ENCODE measurements at regions not wholly inside any gene's neighbourhood (a gene's known extent, or its start where the extent isn't known, plus 50 kb on each side); places are given as distances from the start of the nearest gene placed in this dataset.
A peak's percentile ranks its signal among the peaks of the same experiment; 100 is the strongest.

- Histone ChIP-seq H4K20me1 (ENCODE audit: insufficient read depth, low read length) (no peaks in the 10 kb centered on the region), H2AFZ (ENCODE audit: low read length) (no peak overlapping the region), H3K36me3 (ENCODE audit: insufficient read depth, low read length) (no peaks in the 10 kb centered on the region), H3K4me2 (ENCODE audit: insufficient read depth, low read length) (no peak overlapping the region), H3K9me3 (ENCODE audit: low read depth, low read length) (no peaks in the 10 kb centered on the region), H3K27me3 (ENCODE audit: insufficient read depth, low read length) (no peaks in the 10 kb centered on the region), H3K4me1 (ENCODE audit: insufficient read depth, low read length) (no peaks in the 10 kb centered on the region), H3K79me2 (ENCODE audit: insufficient read depth, low read length) (no peaks in the 10 kb centered on the region), H3K27ac (ENCODE audit: low read depth, low read length) (peak overlapping the region; percentile 40), H3K4me3 (ENCODE audit: insufficient read depth, low read length) (no peak overlapping the region)
- no peak for TF ChIP-seq CTCF (IDR thresholded peaks at IDR 0.05; ENCODE audit: extremely low read depth, low read depth, low read length)
- peak; percentile 45 for DNase-seq (ENCODE audit: insufficient read length, low spot score, missing footprints)
Observed at GRCh38 chr5:164115420-164115819, 610.0 kb downstream of the MAT2B start.

- H2AFZ ChIP-seq (ENCODE audit: low read length): peak overlapping the region; percentile 86
- H3K4me2 ChIP-seq (ENCODE audit: insufficient read depth, low read length): no peak overlapping the region
- H3K27ac ChIP-seq (ENCODE audit: low read depth, low read length): no peak overlapping the region
- H3K27me3 ChIP-seq (ENCODE audit: insufficient read depth, low read length): no peaks in the 10 kb centered on the region
- no peaks in the 10 kb centered on the region for H3K79me2 ChIP-seq (ENCODE audit: insufficient read depth, low read length)
- no peaks in the 10 kb centered on the region for H3K9me3 ChIP-seq (ENCODE audit: low read depth, low read length)
- H4K20me1 ChIP-seq (ENCODE audit: insufficient read depth, low read length): no peaks in the 10 kb centered on the region
- no peak overlapping the region for H3K4me3 ChIP-seq (ENCODE audit: insufficient read depth, low read length)
- DNase-seq (ENCODE audit: insufficient read length, low spot score, missing footprints): no peak
- H3K4me1 ChIP-seq (ENCODE audit: insufficient read depth, low read length): no peaks in the 10 kb centered on the region
- no peak for TF ChIP-seq CTCF (IDR thresholded peaks at IDR 0.05; ENCODE audit: extremely low read depth, low read depth, low read length)
- no peaks in the 10 kb centered on the region for H3K36me3 ChIP-seq (ENCODE audit: insufficient read depth, low read length)
Observed at GRCh38 chr5:164119806-164120447, 614.5 kb downstream of the MAT2B start.

- no peak overlapping the region for H2AFZ ChIP-seq (ENCODE audit: low read length)
- no peaks in the 10 kb centered on the region for H3K4me1 ChIP-seq (ENCODE audit: insufficient read depth, low read length)
- no peak for DNase-seq (ENCODE audit: insufficient read length, low spot score, missing footprints)
- no peaks in the 10 kb centered on the region for H3K79me2 ChIP-seq (ENCODE audit: insufficient read depth, low read length)
- H3K27ac ChIP-seq (ENCODE audit: low read depth, low read length): no peak overlapping the region
- no peaks in the 10 kb centered on the region for H4K20me1 ChIP-seq (ENCODE audit: insufficient read depth, low read length)
- no peak overlapping the region for H3K4me3 ChIP-seq (ENCODE audit: insufficient read depth, low read length)
- H3K36me3 ChIP-seq (ENCODE audit: insufficient read depth, low read length): no peaks in the 10 kb centered on the region
- no peaks in the 10 kb centered on the region for H3K27me3 ChIP-seq (ENCODE audit: insufficient read depth, low read length)
- peaks cover 9% of the 10 kb centered on the region for H3K9me3 ChIP-seq (ENCODE audit: low read depth, low read length)
- no peak overlapping the region for H3K4me2 ChIP-seq (ENCODE audit: insufficient read depth, low read length)
- TF ChIP-seq CTCF (IDR thresholded peaks at IDR 0.05; ENCODE audit: extremely low read depth, low read depth, low read length): no peak
Observed at GRCh38 chr5:164127527-164127926, 622.1 kb downstream of the MAT2B start.

- H3K79me2 ChIP-seq (ENCODE audit: insufficient read depth, low read length): no peaks in the 10 kb centered on the region
Observed at GRCh38 chr5:164132358-164132757, 626.9 kb downstream of the MAT2B start.

More at GRCh38 chr5:164132358-164132757, 626.9 kb downstream of the MAT2B start:
- H4K20me1 ChIP-seq (ENCODE audit: insufficient read depth, low read length): no peaks in the 10 kb centered on the region
- H3K4me1 ChIP-seq (ENCODE audit: insufficient read depth, low read length): no peaks in the 10 kb centered on the region
- no peak overlapping the region for H3K4me3 ChIP-seq (ENCODE audit: insufficient read depth, low read length)
- no peak overlapping the region for H2AFZ ChIP-seq (ENCODE audit: low read length)
- no peaks in the 10 kb centered on the region for H3K36me3 ChIP-seq (ENCODE audit: insufficient read depth, low read length)
- H3K4me2 ChIP-seq (ENCODE audit: insufficient read depth, low read length): no peak overlapping the region
- H3K27ac ChIP-seq (ENCODE audit: low read depth, low read length): no peak overlapping the region
- no peak for DNase-seq (ENCODE audit: insufficient read length, low spot score, missing footprints)
- H3K9me3 ChIP-seq (ENCODE audit: low read depth, low read length): peaks cover 9% of the 10 kb centered on the region
- no peak for TF ChIP-seq CTCF (IDR thresholded peaks at IDR 0.05; ENCODE audit: extremely low read depth, low read depth, low read length)
- no peaks in the 10 kb centered on the region for H3K27me3 ChIP-seq (ENCODE audit: insufficient read depth, low read length)
